HEK293 (cell line): ENCODE measurements at regions not wholly inside any gene's neighbourhood (a gene's known extent, or its start where the extent isn't known, plus 50 kb on each side); places are given as distances from the start of the nearest gene placed in this dataset.

Source experiments
- CTCF ChIA-PET: fragments of 350-600 bp; formaldehyde crosslinking; extraction: SDS; loops from one replicate; lab custom pipeline; 2021; ENCODE audit warnings: antibody characterized with exemption; lab: Yijun Ruan, JAX
- POLR2A ChIA-PET: fragments of 300-600 bp; formaldehyde crosslinking; extraction: SDS; loops from one replicate; lab custom pipeline; 2020; ENCODE audit warnings: antibody characterized with exemption, inconsistent platforms; lab: Yijun Ruan, JAX
- H3K27ac ChIP-seq: fragments of 200-500 bp; sonication (Bioruptor generic); 2 replicates; pipeline ENCODE4 v1.5.1; 2014; ENCODE audit warnings: low read depth, low read length, control low read depth, inconsistent platforms; ENCODE audit errors: extremely low read depth
- H3K36me3 ChIP-seq, 2 experiments: fragments of 200-500 bp in 1 of 2; sonication (Bioruptor generic) in 1 of 2; 1 replicate in 1 of 2; 2 replicates in 1 of 2; pipeline ENCODE4 v1.5.1; 2014 to 2017; ENCODE audit warnings: inconsistent platforms in 2 of 2, low read length in 2 of 2; ENCODE audit not compliant: control insufficient read depth in 2 of 2, insufficient read depth in 1 of 2
- H3K4me1 ChIP-seq: fragments of 200-500 bp; sonication (Bioruptor generic); 2 replicates; pipeline ENCODE4 v1.5.1; 2014; ENCODE audit warnings: mild to moderate bottlenecking, low read length, inconsistent platforms; ENCODE audit not compliant: control insufficient read depth, insufficient read depth
- H3K4me3 ChIP-seq: 2 replicates; pipeline ENCODE4 v1.5.1; 2011; ENCODE audit warnings: low read depth, mild to moderate bottlenecking, control low read depth, low read length, moderate library complexity
- H3K9me3 ChIP-seq: fragments of 200-500 bp; sonication (Bioruptor generic); 2 replicates; pipeline ENCODE4 v1.5.1; 2014; ENCODE audit warnings: low read depth, low read length, inconsistent platforms; ENCODE audit not compliant: control insufficient read depth, insufficient read depth
- BCL6B ChIP-seq: fragments of 450-650 bp; formaldehyde crosslinking; IDR thresholded peaks from 2 replicates; pipeline ENCODE4 v1.5.1; 2017; ENCODE audit warnings: missing biosample characterization, missing genetic modification characterization
- FEZF1 ChIP-seq: fragments of 450-650 bp; formaldehyde crosslinking; IDR thresholded peaks from 2 replicates; pipeline ENCODE4 v1.5.1; 2016; ENCODE audit warnings: missing biosample characterization, missing genetic modification characterization
- MZF1 ChIP-seq: fragments of 450-650 bp; formaldehyde crosslinking; IDR thresholded peaks from 2 replicates; pipeline ENCODE4 v1.5.1; 2017; ENCODE audit warnings: missing biosample characterization, missing genetic modification characterization, borderline replicate concordance
- SP7 ChIP-seq: fragments of 450-650 bp; formaldehyde crosslinking; IDR thresholded peaks from 2 replicates; pipeline ENCODE4 v1.5.1; 2016; ENCODE audit warnings: missing biosample characterization, missing genetic modification characterization
- YY1 ChIP-seq: fragments of 450-650 bp; formaldehyde crosslinking; IDR thresholded peaks from 2 replicates; pipeline ENCODE4 v1.5.1; 2018; ENCODE audit warnings: missing biosample characterization, missing genetic modification characterization
- YY2 ChIP-seq: fragments of 450-650 bp; formaldehyde crosslinking; IDR thresholded peaks from 2 replicates; pipeline ENCODE4 v1.5.1; 2016; ENCODE audit warnings: missing biosample characterization, missing genetic modification characterization
- ZBTB8A ChIP-seq: fragments of 450-650 bp; formaldehyde crosslinking; IDR thresholded peaks from 2 replicates; pipeline ENCODE4 v1.5.1; 2016; ENCODE audit warnings: missing biosample characterization, missing genetic modification characterization
- ZFP3 ChIP-seq: fragments of 450-650 bp; formaldehyde crosslinking; IDR thresholded peaks from 2 replicates; pipeline ENCODE4 v1.5.1; 2016; ENCODE audit warnings: low read depth, missing biosample characterization, missing genetic modification characterization
- ZFP69B ChIP-seq: fragments of 450-650 bp; formaldehyde crosslinking; IDR thresholded peaks from 2 replicates; pipeline ENCODE4 v1.5.1; 2016; ENCODE audit warnings: missing biosample characterization, missing genetic modification characterization
- ZNF148 ChIP-seq: fragments of 450-650 bp; formaldehyde crosslinking; IDR thresholded peaks from 2 replicates; pipeline ENCODE4 v1.5.0; 2017; ENCODE audit warnings: missing biosample characterization, missing genetic modification characterization, borderline replicate concordance
- ZNF266 ChIP-seq: fragments of 450-650 bp; formaldehyde crosslinking; IDR thresholded peaks from 2 replicates; pipeline ENCODE4 v1.5.1; 2016; ENCODE audit warnings: missing biosample characterization, missing genetic modification characterization, low read depth
- ZNF362 ChIP-seq: fragments of 450-650 bp; formaldehyde crosslinking; IDR thresholded peaks from 2 replicates; pipeline ENCODE4 v1.5.1; 2016; ENCODE audit warnings: missing biosample characterization, missing genetic modification characterization
- ZNF398 ChIP-seq: fragments of 450-650 bp; formaldehyde crosslinking; IDR thresholded peaks from 2 replicates; pipeline ENCODE4 v1.5.1; 2017; ENCODE audit warnings: missing biosample characterization, missing genetic modification characterization
- ZNF501 ChIP-seq: fragments of 450-650 bp; formaldehyde crosslinking; IDR thresholded peaks from 2 replicates; pipeline ENCODE4 v1.5.1; 2016; ENCODE audit warnings: missing biosample characterization, missing genetic modification characterization
- ZNF629 ChIP-seq: fragments of 450-650 bp; formaldehyde crosslinking; IDR thresholded peaks from 2 replicates; pipeline ENCODE4 v1.5.1; 2017; ENCODE audit warnings: missing biosample characterization, missing genetic modification characterization
- ZNF704 ChIP-seq: fragments of 450-650 bp; formaldehyde crosslinking; IDR thresholded peaks from 2 replicates; pipeline ENCODE4 v1.5.1; 2016; ENCODE audit warnings: missing biosample characterization, missing genetic modification characterization
- ZNF791 ChIP-seq: fragments of 450-650 bp; formaldehyde crosslinking; IDR thresholded peaks from 2 replicates; pipeline ENCODE4 v1.5.1; 2016; ENCODE audit warnings: missing biosample characterization, missing genetic modification characterization
- ZSCAN30 ChIP-seq: fragments of 450-650 bp; IDR thresholded peaks from 2 replicates; pipeline ENCODE4 v1.5.1; 2018; ENCODE audit warnings: missing biosample characterization, mild to moderate bottlenecking, missing genetic modification characterization, moderate library complexity
- ZSCAN4 ChIP-seq: fragments of 450-650 bp; formaldehyde crosslinking; IDR thresholded peaks from 2 replicates; pipeline ENCODE4 v1.5.1; 2017; ENCODE audit warnings: missing biosample characterization, missing genetic modification characterization

- POLR2A ChIA-PET = no interaction called here
Observed at GRCh38 chr3:99502871-99503270, 135.5 kb upstream of the COL8A1 start.

GRCh38 chr3:99500485-99500884, 137.9 kb upstream of the COL8A1 start:
- Histone ChIP-seq H3K36me3 (no peaks in the 10 kb centered on the region), H3K9me3 (no peaks in the 10 kb centered on the region), H3K27ac (no peak overlapping the region), H3K4me1 (no peaks in the 10 kb centered on the region), H3K4me3 (no peak overlapping the region)
- ChIA-PET CTCF (interaction anchor here (0.5 to 1.8 kb wide), 8 partner anchors 12 to 254 kb away, joined by 3 to 5 read pairs (median 4); no protein-coding TSS in a partner anchor), POLR2A (interaction anchor here (0.6 kb wide), 1 partner anchor 315 kb away, joined by 4 read pairs; no protein-coding TSS in a partner anchor)
- TF ChIP-seq ZNF704 (tag by site-specific recombination) (no peak), ZNF362 (tag by site-specific recombination) (no peak), ZFP69B (no peak), ZFP3 (tag by site-specific recombination) (no peak), ZNF501 (tag by site-specific recombination) (no peak), FEZF1 (tag by site-specific recombination) (no peak), ZNF398 (tag by site-specific recombination) (no peak), BCL6B (tag by site-specific recombination) (no peak), ZSCAN30 (tag by site-specific recombination) (no peak)

More at GRCh38 chr3:99502871-99503270, 135.5 kb upstream of the COL8A1 start:
- Histone ChIP-seq H3K36me3 (no peaks in the 10 kb centered on the region), H3K4me3 (no peak overlapping the region), H3K9me3 (no peaks in the 10 kb centered on the region), H3K27ac (no peak overlapping the region), H3K4me1 (no peaks in the 10 kb centered on the region)
- no peak for TF ChIP-seq YY2 (tag by site-specific recombination)
- TF ChIP-seq ZNF148 = no peak
- TF ChIP-seq ZNF629 = no peak
- no peak for TF ChIP-seq MZF1 (tag by site-specific recombination)
- TF ChIP-seq ZBTB8A (tag by site-specific recombination) = no peak
- no peak for TF ChIP-seq YY1
- TF ChIP-seq ZNF791 = no peak
- TF ChIP-seq ZNF266 (tag by site-specific recombination) = no peak
- no peak for TF ChIP-seq ZSCAN4
- no peak for TF ChIP-seq SP7 (tag by site-specific recombination)
- CTCF ChIA-PET = interaction anchor here (0.7 to 1.1 kb wide), 3 partner anchors 191 to 792 kb away, joined by 3 to 4 read pairs (median 3); no protein-coding TSS in a partner anchor
